Kidney capillary endothelial cell (primary cell): ENCODE measurements at regions not wholly inside any gene's neighbourhood (a gene's known extent, or its start where the extent isn't known, plus 50 kb on each side); places are given as distances from the start of the nearest gene placed in this dataset.
"Not testable (repeated sequence)": the region's sequence is repeated elsewhere in the genome, so short reads cannot be mapped to it uniquely, and the experiment has no call there.

Experiments used
- DNase-seq: peaks from one replicate; pipeline ENCODE4 v3.0.0-alpha.2; 2018; ENCODE audit warnings: low spot score

GRCh38 chr3:55296030-55296429 lies 191.1 kb downstream of the WNT5A start:
- no peak for DNase-seq

GRCh38 chr3:55294557-55294956 lies 192.5 kb downstream of the WNT5A start:
- no peak for DNase-seq

GRCh38 chr3:55292360-55292759 lies 194.7 kb downstream of the WNT5A start:
- DNase-seq: no peak

GRCh38 chr3:55288657-55289056 lies 198.4 kb downstream of the WNT5A start:
- DNase-seq: no peak

GRCh38 chr3:55286693-55287092 lies 200.4 kb downstream of the WNT5A start:
- DNase-seq: no peak

GRCh38 chr3:55285156-55285555 lies 201.9 kb downstream of the WNT5A start:
- no peak for DNase-seq

GRCh38 chr3:55283441-55283925 lies 203.6 kb downstream of the WNT5A start:
- no peak for DNase-seq

- DNase-seq: no peak
Observed at GRCh38 chr3:55282994-55283393, 204.1 kb downstream of the WNT5A start.

- DNase-seq: no peak
Observed at GRCh38 chr3:55272031-55272645, 215.0 kb downstream of the WNT5A start.

GRCh38 chr3:55271549-55271948 lies 215.6 kb downstream of the WNT5A start:
- DNase-seq: no peak

GRCh38 chr3:55270976-55271375 lies 216.1 kb downstream of the WNT5A start:
- DNase-seq: no peak

- no peak for DNase-seq
Observed at GRCh38 chr3:55269636-55270035, 217.5 kb downstream of the WNT5A start.

- DNase-seq: no peak
Observed at GRCh38 chr3:55269096-55269495, 218.0 kb downstream of the WNT5A start.

- DNase-seq: no peak
Observed at GRCh38 chr3:55267206-55267930, 219.7 kb downstream of the WNT5A start.

GRCh38 chr3:55264919-55265318 lies 222.2 kb downstream of the WNT5A start:
- no peak for DNase-seq

- DNase-seq: no peak
Observed at GRCh38 chr3:55252921-55253320, 234.2 kb downstream of the WNT5A start.

- not testable (repeated sequence) for DNase-seq
Observed at GRCh38 chr3:55249156-55249555, 237.9 kb downstream of the WNT5A start.

- no peak for DNase-seq
Observed at GRCh38 chr3:55247666-55248065, 239.4 kb downstream of the WNT5A start.

- DNase-seq: no peak
Observed at GRCh38 chr3:55246033-55246432, 241.1 kb downstream of the WNT5A start.

- DNase-seq: no peak
Observed at GRCh38 chr3:55245351-55245750, 241.8 kb downstream of the WNT5A start.

GRCh38 chr3:55244247-55244646 lies 242.9 kb downstream of the WNT5A start:
- no peak for DNase-seq

GRCh38 chr3:55243678-55244077 lies 243.4 kb downstream of the WNT5A start:
- no peak for DNase-seq

GRCh38 chr3:55242921-55243320 lies 244.2 kb downstream of the WNT5A start:
- DNase-seq: no peak

GRCh38 chr3:55241098-55241497 lies 246.0 kb downstream of the WNT5A start:
- no peak for DNase-seq
